IPS-18a (cell line): ENCODE measurements at regions not wholly inside any gene's neighbourhood (a gene's known extent, or its start where the extent isn't known, plus 50 kb on each side); places are given as distances from the start of the nearest gene placed in this dataset.

Source experiments
- H3K27ac ChIP-seq: one replicate; pipeline ENCODE4 v1.5.1; 2013; ENCODE audit warnings: low read length
- H3K27me3 ChIP-seq: one replicate; pipeline ENCODE4 v1.6.1; 2013; ENCODE audit warnings: mild to moderate bottlenecking, low read length; ENCODE audit not compliant: control insufficient read depth, insufficient read depth
- H3K36me3 ChIP-seq: one replicate; pipeline ENCODE4 v1.6.1; 2013; ENCODE audit warnings: low read depth, low read length; ENCODE audit not compliant: control insufficient read depth
- H3K4me1 ChIP-seq: one replicate; pipeline ENCODE4 v1.6.1; 2013; ENCODE audit warnings: low read depth, low read length; ENCODE audit not compliant: control insufficient read depth
- H3K4me3 ChIP-seq: one replicate; pipeline ENCODE4 v1.5.1; 2013; ENCODE audit warnings: low read length
- H3K9ac ChIP-seq: one replicate; pipeline ENCODE4 v1.6.1; 2013; ENCODE audit warnings: mild to moderate bottlenecking, low read length, moderate library complexity
- H3K9me3 ChIP-seq: one replicate; pipeline ENCODE4 v1.6.1; 2013; ENCODE audit warnings: low read depth, low read length; ENCODE audit not compliant: control insufficient read depth

- Histone ChIP-seq H3K9ac (no peak overlapping the region), H3K27me3 (no peaks in the 10 kb centered on the region), H3K4me1 (no peaks in the 10 kb centered on the region), H3K36me3 (no peaks in the 10 kb centered on the region), H3K27ac (no peak overlapping the region), H3K4me3 (no peak overlapping the region), H3K9me3 (no peaks in the 10 kb centered on the region)
Measured at GRCh38 chr14:85453401-85454225, 76.3 kb upstream of the FLRT2 start.

- H3K27ac ChIP-seq = no peak overlapping the region
- no peaks in the 10 kb centered on the region for H3K9me3 ChIP-seq
- no peaks in the 10 kb centered on the region for H3K4me1 ChIP-seq
- H3K27me3 ChIP-seq = no peaks in the 10 kb centered on the region
- H3K36me3 ChIP-seq = no peaks in the 10 kb centered on the region
- H3K4me3 ChIP-seq = no peak overlapping the region
- no peak overlapping the region for H3K9ac ChIP-seq
Measured at GRCh38 chr14:85454226-85454813, 75.6 kb upstream of the FLRT2 start.

GRCh38 chr14:85459361-85460000 is 70.5 kb upstream of the FLRT2 start:
- H3K4me1 ChIP-seq = peaks cover 3% of the 10 kb centered on the region
- H3K4me3 ChIP-seq = no peak overlapping the region
- H3K9me3 ChIP-seq = no peaks in the 10 kb centered on the region
- H3K9ac ChIP-seq = no peak overlapping the region
- H3K36me3 ChIP-seq = no peaks in the 10 kb centered on the region
- H3K27ac ChIP-seq = no peak overlapping the region
- H3K27me3 ChIP-seq = no peaks in the 10 kb centered on the region

GRCh38 chr14:85461432-85462133 is 68.4 kb upstream of the FLRT2 start:
- Histone ChIP-seq H3K27ac (no peak overlapping the region), H3K9me3 (no peaks in the 10 kb centered on the region), H3K9ac (no peak overlapping the region), H3K4me3 (no peak overlapping the region), H3K4me1 (peaks cover 3% of the 10 kb centered on the region), H3K36me3 (no peaks in the 10 kb centered on the region), H3K27me3 (no peaks in the 10 kb centered on the region)

- Histone ChIP-seq H3K9ac (no peak overlapping the region), H3K27ac (no peak overlapping the region), H3K4me3 (no peak overlapping the region), H3K4me1 (peaks cover 3% of the 10 kb centered on the region), H3K27me3 (no peaks in the 10 kb centered on the region), H3K9me3 (no peaks in the 10 kb centered on the region), H3K36me3 (no peaks in the 10 kb centered on the region)
Measured at GRCh38 chr14:85463512-85463911, 66.4 kb upstream of the FLRT2 start.

GRCh38 chr14:85464135-85464895 is 65.6 kb upstream of the FLRT2 start:
- H3K27me3 ChIP-seq = no peaks in the 10 kb centered on the region
- no peaks in the 10 kb centered on the region for H3K36me3 ChIP-seq
- no peak overlapping the region for H3K4me3 ChIP-seq
- H3K27ac ChIP-seq = no peak overlapping the region
- no peaks in the 10 kb centered on the region for H3K9me3 ChIP-seq
- H3K4me1 ChIP-seq = peaks cover 3% of the 10 kb centered on the region
- no peak overlapping the region for H3K9ac ChIP-seq

GRCh38 chr14:85466678-85467077 is 63.3 kb upstream of the FLRT2 start:
- H3K36me3 ChIP-seq = no peaks in the 10 kb centered on the region
- H3K4me1 ChIP-seq = peaks cover 6% of the 10 kb centered on the region
- no peaks in the 10 kb centered on the region for H3K9me3 ChIP-seq
- H3K27me3 ChIP-seq = no peaks in the 10 kb centered on the region
- H3K27ac ChIP-seq = no peak overlapping the region
- H3K4me3 ChIP-seq = no peak overlapping the region
- no peak overlapping the region for H3K9ac ChIP-seq

GRCh38 chr14:85468816-85469215 is 61.1 kb upstream of the FLRT2 start:
- H3K27ac ChIP-seq = no peak overlapping the region
- peaks cover 3% of the 10 kb centered on the region for H3K4me1 ChIP-seq
- H3K4me3 ChIP-seq = no peak overlapping the region
- H3K9me3 ChIP-seq = no peaks in the 10 kb centered on the region
- H3K27me3 ChIP-seq = no peaks in the 10 kb centered on the region
- H3K36me3 ChIP-seq = no peaks in the 10 kb centered on the region
- H3K9ac ChIP-seq = no peak overlapping the region

GRCh38 chr14:85471156-85471555 is 58.8 kb upstream of the FLRT2 start:
- no peaks in the 10 kb centered on the region for H3K9me3 ChIP-seq
- no peak overlapping the region for H3K27ac ChIP-seq

GRCh38 chr14:85471744-85472143 is 58.2 kb upstream of the FLRT2 start:
- Histone ChIP-seq H3K36me3 (no peaks in the 10 kb centered on the region), H3K27me3 (no peaks in the 10 kb centered on the region), H3K9ac (no peak overlapping the region), H3K27ac (no peak overlapping the region), H3K4me3 (no peak overlapping the region), H3K9me3 (no peaks in the 10 kb centered on the region), H3K4me1 (peaks cover 3% of the 10 kb centered on the region)

More at GRCh38 chr14:85471156-85471555, 58.8 kb upstream of the FLRT2 start:
- Histone ChIP-seq H3K4me3 (no peak overlapping the region), H3K9ac (no peak overlapping the region), H3K4me1 (peaks cover 3% of the 10 kb centered on the region), H3K27me3 (no peaks in the 10 kb centered on the region), H3K36me3 (no peaks in the 10 kb centered on the region)

- Histone ChIP-seq H3K36me3 (no peaks in the 10 kb centered on the region), H3K4me1 (peaks cover 3% of the 10 kb centered on the region), H3K4me3 (no peak overlapping the region), H3K27ac (no peak overlapping the region), H3K9ac (no peak overlapping the region), H3K27me3 (no peaks in the 10 kb centered on the region), H3K9me3 (no peaks in the 10 kb centered on the region)
Measured at GRCh38 chr14:85474431-85474830, 55.5 kb upstream of the FLRT2 start.
